PFSK-1 (cell line): ENCODE measurements at regions not wholly inside any gene's neighbourhood (a gene's known extent, or its start where the extent isn't known, plus 50 kb on each side); places are given as distances from the start of the nearest gene placed in this dataset.

Experiments used
- FOXP2 ChIP-seq: optimal IDR thresholded peaks from 2 replicates; pipeline ENCODE3; 2011; ENCODE audit warnings: borderline replicate concordance, control low read depth, inconsistent platforms; ENCODE audit not compliant: insufficient read depth; ENCODE audit errors: extremely low read length, extremely low read depth
- POLR2AphosphoS5 ChIP-seq: IDR thresholded peaks from 2 replicates; pipeline ENCODE4 v1.6.1; 2012; ENCODE audit warnings: low read depth, mild to moderate bottlenecking, control low read depth, low read length, moderate library complexity
- SIN3A ChIP-seq: IDR thresholded peaks from 2 replicates; pipeline ENCODE4 v1.6.1; 2012; ENCODE audit warnings: mild to moderate bottlenecking, low read length, moderate library complexity, borderline replicate concordance; ENCODE audit not compliant: insufficient read depth
- TAF1 ChIP-seq: IDR thresholded peaks from 2 replicates; pipeline ENCODE4 v1.6.1; 2012; ENCODE audit warnings: low read length, control low read depth, borderline replicate concordance; ENCODE audit not compliant: insufficient read depth
- TF ChIP-seq, protein P1 (sequence below), 2 experiments: IDR thresholded peaks; 2 replicates each; pipeline versions ENCODE4 v1.6.1 to v1.8.0; 2011 to 2012; ENCODE audit warnings: low read depth in 2 of 2, low read length in 2 of 2, control low read depth in 1 of 2, inconsistent platforms in 1 of 2, mild to moderate bottlenecking in 1 of 2, moderate library complexity in 1 of 2; ENCODE audit not compliant: insufficient read depth in 1 of 2

DNA sequence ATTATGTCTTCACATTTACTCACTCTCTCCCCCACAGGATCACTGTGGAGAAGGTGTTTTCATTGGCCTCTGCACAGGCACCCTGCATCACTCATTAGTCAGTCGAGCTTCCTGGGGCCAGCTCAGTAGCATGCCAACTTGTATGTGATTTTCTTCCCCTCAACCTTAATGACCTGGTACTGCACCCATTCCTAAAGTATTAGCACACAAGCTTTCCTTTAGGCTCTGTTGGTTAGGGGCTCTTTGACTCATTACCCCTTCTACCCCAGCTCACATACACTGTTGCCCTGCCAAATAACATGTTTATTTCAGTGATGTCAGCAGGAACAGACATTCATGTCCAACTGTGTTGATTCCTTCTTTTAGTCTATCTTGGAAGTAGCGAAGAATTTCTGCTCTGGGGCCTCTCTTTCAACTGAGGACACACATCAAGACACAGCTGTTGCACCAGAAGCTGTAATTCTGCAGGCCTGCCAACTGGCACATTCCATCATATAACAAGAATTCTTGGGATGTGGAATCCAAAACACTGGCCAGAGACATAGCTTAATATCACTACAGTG is 603.5 kb upstream of the ADAMTS5 start:
- TF ChIP-seq TAF1 (no peak), POLR2AphosphoS5 (no peak), FOXP2 (no peak), SIN3A (no peak)
- TF ChIP-seq, protein P1, sequence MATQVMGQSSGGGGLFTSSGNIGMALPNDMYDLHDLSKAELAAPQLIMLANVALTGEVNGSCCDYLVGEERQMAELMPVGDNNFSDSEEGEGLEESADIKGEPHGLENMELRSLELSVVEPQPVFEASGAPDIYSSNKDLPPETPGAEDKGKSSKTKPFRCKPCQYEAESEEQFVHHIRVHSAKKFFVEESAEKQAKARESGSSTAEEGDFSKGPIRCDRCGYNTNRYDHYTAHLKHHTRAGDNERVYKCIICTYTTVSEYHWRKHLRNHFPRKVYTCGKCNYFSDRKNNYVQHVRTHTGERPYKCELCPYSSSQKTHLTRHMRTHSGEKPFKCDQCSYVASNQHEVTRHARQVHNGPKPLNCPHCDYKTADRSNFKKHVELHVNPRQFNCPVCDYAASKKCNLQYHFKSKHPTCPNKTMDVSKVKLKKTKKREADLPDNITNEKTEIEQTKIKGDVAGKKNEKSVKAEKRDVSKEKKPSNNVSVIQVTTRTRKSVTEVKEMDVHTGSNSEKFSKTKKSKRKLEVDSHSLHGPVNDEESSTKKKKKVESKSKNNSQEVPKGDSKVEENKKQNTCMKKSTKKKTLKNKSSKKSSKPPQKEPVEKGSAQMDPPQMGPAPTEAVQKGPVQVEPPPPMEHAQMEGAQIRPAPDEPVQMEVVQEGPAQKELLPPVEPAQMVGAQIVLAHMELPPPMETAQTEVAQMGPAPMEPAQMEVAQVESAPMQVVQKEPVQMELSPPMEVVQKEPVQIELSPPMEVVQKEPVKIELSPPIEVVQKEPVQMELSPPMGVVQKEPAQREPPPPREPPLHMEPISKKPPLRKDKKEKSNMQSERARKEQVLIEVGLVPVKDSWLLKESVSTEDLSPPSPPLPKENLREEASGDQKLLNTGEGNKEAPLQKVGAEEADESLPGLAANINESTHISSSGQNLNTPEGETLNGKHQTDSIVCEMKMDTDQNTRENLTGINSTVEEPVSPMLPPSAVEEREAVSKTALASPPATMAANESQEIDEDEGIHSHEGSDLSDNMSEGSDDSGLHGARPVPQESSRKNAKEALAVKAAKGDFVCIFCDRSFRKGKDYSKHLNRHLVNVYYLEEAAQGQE (IDR thresholded peaks at IDR 0.05; ENCODE audit: insufficient read depth in 1 of 2, low read depth in 2 of 2, low read length in 2 of 2): no peak
